ENCODE measurements at regions not wholly inside any gene's neighbourhood (a gene's known extent, or its start where the extent isn't known, plus 50 kb on each side); places are given as distances from the start of the nearest gene placed in this dataset.

GRCh38 chr15:94934440-94934839 lies 703.1 kb downstream of the MCTP2 start:
- intact Hi-C loops (cut with micrococcal nuclease), result no loop called here
- Mint-ChIP-seq H3K27me3 (ENCODE audit: insufficient read depth, unreplicated experiment) (no peaks in the 10 kb centered on the region), H3K9me3 (ENCODE audit: unreplicated experiment) (no peaks in the 10 kb centered on the region), H3K4me3 (ENCODE audit: unreplicated experiment) (no peak overlapping the region), H3K27ac (ENCODE audit: low read depth, unreplicated experiment) (no peak overlapping the region), H3K36me3 (ENCODE audit: insufficient read depth, unreplicated experiment) (no peaks in the 10 kb centered on the region), H3K4me1 (ENCODE audit: insufficient read depth, unreplicated experiment) (no peaks in the 10 kb centered on the region)
- no TSS peak for BruUV-seq (replicated peaks)
- no peak for DNase-seq (ENCODE audit: unreplicated experiment)
- TF ChIP-seq CTCF (IDR thresholded peaks at IDR 0.05; ENCODE audit: unreplicated experiment), result no peak
- ChIA-PET POLR2A (no interaction called here), CTCF (interaction anchor here (0.6 kb wide), 1 partner anchor 1402 kb away, joined by 4 read pairs; no protein-coding TSS in a partner anchor)

- no peaks in the 10 kb centered on the region for H3K27me3 Mint-ChIP-seq (ENCODE audit: insufficient read depth, unreplicated experiment)
- intact Hi-C loops (cut with micrococcal nuclease), result no loop called here
- H3K4me3 Mint-ChIP-seq (ENCODE audit: unreplicated experiment), result no peak overlapping the region
- H3K27ac Mint-ChIP-seq (ENCODE audit: low read depth, unreplicated experiment), result no peak overlapping the region
- no peak for TF ChIP-seq CTCF (IDR thresholded peaks at IDR 0.05; ENCODE audit: unreplicated experiment)
- no peaks in the 10 kb centered on the region for H3K4me1 Mint-ChIP-seq (ENCODE audit: insufficient read depth, unreplicated experiment)
- H3K36me3 Mint-ChIP-seq (ENCODE audit: insufficient read depth, unreplicated experiment), result no peaks in the 10 kb centered on the region
- ChIA-PET CTCF (interaction anchor here (0.6 kb wide), 2 partner anchors 12 to 194 kb away, joined by 3 read pairs; no protein-coding TSS in a partner anchor), POLR2A (no interaction called here)
- BruUV-seq (replicated peaks), result no TSS peak
- H3K9me3 Mint-ChIP-seq (ENCODE audit: unreplicated experiment), result no peaks in the 10 kb centered on the region
- DNase-seq (ENCODE audit: unreplicated experiment), result no peak
Observed at GRCh38 chr15:94937242-94937641, 705.9 kb downstream of the MCTP2 start.

- Mint-ChIP-seq H3K27me3 (ENCODE audit: insufficient read depth, unreplicated experiment) (no peaks in the 10 kb centered on the region), H3K4me1 (ENCODE audit: insufficient read depth, unreplicated experiment) (no peaks in the 10 kb centered on the region), H3K4me3 (ENCODE audit: unreplicated experiment) (no peak overlapping the region), H3K36me3 (ENCODE audit: insufficient read depth, unreplicated experiment) (no peaks in the 10 kb centered on the region), H3K9me3 (ENCODE audit: unreplicated experiment) (no peaks in the 10 kb centered on the region), H3K27ac (ENCODE audit: low read depth, unreplicated experiment) (no peak overlapping the region)
- TF ChIP-seq CTCF (IDR thresholded peaks at IDR 0.05; ENCODE audit: unreplicated experiment), result no peak
- no peak for DNase-seq (ENCODE audit: unreplicated experiment)
- no TSS peak for BruUV-seq (replicated peaks)
- intact Hi-C loops (cut with micrococcal nuclease), result no loop called here
- POLR2A ChIA-PET, result no interaction called here
- CTCF ChIA-PET, result no interaction called here
Observed at GRCh38 chr15:94943888-94944287, 712.5 kb downstream of the MCTP2 start.

- Mint-ChIP-seq H3K4me3 (ENCODE audit: unreplicated experiment) (no peak overlapping the region), H3K36me3 (ENCODE audit: insufficient read depth, unreplicated experiment) (no peaks in the 10 kb centered on the region), H3K27me3 (ENCODE audit: insufficient read depth, unreplicated experiment) (no peaks in the 10 kb centered on the region), H3K9me3 (ENCODE audit: unreplicated experiment) (peaks cover 6% of the 10 kb centered on the region), H3K4me1 (ENCODE audit: insufficient read depth, unreplicated experiment) (peaks cover 7% of the 10 kb centered on the region), H3K27ac (ENCODE audit: low read depth, unreplicated experiment) (peak overlapping the region; percentile 81)
- intact Hi-C loops (cut with micrococcal nuclease), result no loop called here
- no TSS peak for BruUV-seq (replicated peaks)
- no peak for TF ChIP-seq CTCF (IDR thresholded peaks at IDR 0.05; ENCODE audit: unreplicated experiment)
- DNase-seq (ENCODE audit: unreplicated experiment), result peak; percentile 52
- CTCF ChIA-PET, result no interaction called here
- POLR2A ChIA-PET, result no interaction called here
Observed at GRCh38 chr15:94951538-94951937, 720.2 kb downstream of the MCTP2 start.

Data from MCF 10A (cell line).